Stimulated activated naive B cell treated with anti-CD40 and anti-IgM and Interleukin-4, amounts not matched to agents 10 μg/mL and 1 μg/mL and 100 μg/mL, for 72 hours (primary cell): ENCODE measurements at regions not wholly inside any gene's neighbourhood (a gene's known extent, or its start where the extent isn't known, plus 50 kb on each side); places are given as distances from the start of the nearest gene placed in this dataset.

Source experiments
- ATAC-seq, 2 donors: fragments of 150-1000 bp; cut with Tn5 transposase; replicated peaks; 2 replicates each; pipeline ENCODE4 v1.10.0; 2021; ENCODE audit warnings: moderate library complexity in 1 of 2
- DNase-seq: peaks from one replicate; pipeline ENCODE4 v3.0.0; 2021
- H3K27ac Mint-ChIP-seq: one replicate; pipeline ENCODE4 v1.8.0; 2022; ENCODE audit warnings: mild to moderate bottlenecking, mixed read lengths
- H3K27me3 Mint-ChIP-seq, 2 donors: one replicate each; pipeline ENCODE4 v1.8.0; 2022; ENCODE audit warnings: mixed read lengths in 2 of 2
- H3K36me3 Mint-ChIP-seq, 2 donors: one replicate each; pipeline ENCODE4 v1.8.0; 2022; ENCODE audit warnings: mixed read lengths in 2 of 2, mild to moderate bottlenecking in 1 of 2
- H3K4me1 Mint-ChIP-seq, 2 donors: one replicate each; pipeline ENCODE4 v1.8.0; 2022; ENCODE audit warnings: mixed read lengths in 2 of 2, mild to moderate bottlenecking in 1 of 2
- H3K4me3 Mint-ChIP-seq, 2 donors: one replicate each; pipeline ENCODE4 v1.8.0; 2022; ENCODE audit warnings: mild to moderate bottlenecking in 2 of 2, mixed read lengths in 2 of 2, moderate library complexity in 1 of 2
- H3K9me3 Mint-ChIP-seq, 2 donors: one replicate each; pipeline ENCODE4 v1.8.0; 2022; ENCODE audit warnings: mixed read lengths in 2 of 2, mild to moderate bottlenecking in 1 of 2

- H3K27me3 Mint-ChIP-seq = peaks cover 0 to 5% of the 10 kb centered on the region in 2 donors
- H3K4me1 Mint-ChIP-seq = no peaks in the 10 kb centered on the region
- H3K27ac Mint-ChIP-seq = no peak overlapping the region
- H3K9me3 Mint-ChIP-seq = peaks cover 0 to 5% of the 10 kb centered on the region in 2 donors
- ATAC-seq (no peak), DNase-seq (no peak)
- H3K36me3 Mint-ChIP-seq = no peaks in the 10 kb centered on the region
- H3K4me3 Mint-ChIP-seq = no peak overlapping the region
These were observed 207.7 kb upstream of the CTAGE1 start for GRCh38 chr18:22625406-22625805.

- Mint-ChIP-seq H3K4me3 (no peak overlapping the region), H3K27ac (no peak overlapping the region), H3K4me1 (no peaks in the 10 kb centered on the region), H3K27me3 (peaks cover 0 to 5% of the 10 kb centered on the region in 2 donors), H3K36me3 (no peaks in the 10 kb centered on the region), H3K9me3 (peaks cover 0 to 4% of the 10 kb centered on the region in 2 donors)
- DNase-seq (no peak), ATAC-seq (no peak)
These were observed 209.1 kb upstream of the CTAGE1 start for GRCh38 chr18:22626771-22627170.

GRCh38 chr18:22627506-22627905 is 209.8 kb upstream of the CTAGE1 start:
- Mint-ChIP-seq H3K27me3 (peaks cover 0 to 5% of the 10 kb centered on the region in 2 donors), H3K4me1 (no peaks in the 10 kb centered on the region), H3K36me3 (no peaks in the 10 kb centered on the region), H3K4me3 (no peak overlapping the region), H3K9me3 (peaks cover 0 to 4% of the 10 kb centered on the region in 2 donors), H3K27ac (no peak overlapping the region)
- DNase-seq (no peak), ATAC-seq (no peak)

- DNase-seq (no peak), ATAC-seq (no peak)
- Mint-ChIP-seq H3K4me1 (no peaks in the 10 kb centered on the region), H3K4me3 (no peak overlapping the region), H3K27ac (no peak overlapping the region), H3K36me3 (no peaks in the 10 kb centered on the region), H3K9me3 (peaks cover 0 to 4% of the 10 kb centered on the region in 2 donors), H3K27me3 (peaks cover 0 to 5% of the 10 kb centered on the region in 2 donors)
These were observed 211.2 kb upstream of the CTAGE1 start for GRCh38 chr18:22628795-22629510.

- Mint-ChIP-seq H3K9me3 (peaks cover 2 to 7% of the 10 kb centered on the region in 2 donors), H3K27me3 (peaks cover 0 to 5% of the 10 kb centered on the region in 2 donors), H3K27ac (no peak overlapping the region), H3K4me3 (no peak overlapping the region), H3K4me1 (no peaks in the 10 kb centered on the region), H3K36me3 (no peaks in the 10 kb centered on the region)
- no peak for ATAC-seq
- DNase-seq = no peak
These were observed 213.3 kb upstream of the CTAGE1 start for GRCh38 chr18:22630980-22631379.

- Mint-ChIP-seq H3K4me1 (no peaks in the 10 kb centered on the region), H3K27me3 (peaks cover 0 to 5% of the 10 kb centered on the region in 2 donors), H3K4me3 (no peak overlapping the region), H3K27ac (no peak overlapping the region), H3K36me3 (no peaks in the 10 kb centered on the region), H3K9me3 (peaks cover 4 to 10% of the 10 kb centered on the region in 2 donors)
- ATAC-seq = no peak
- DNase-seq = no peak
These were observed 214.5 kb upstream of the CTAGE1 start for GRCh38 chr18:22632191-22632590.

- ATAC-seq = no peak
- peaks cover 12% of the 10 kb centered on the region in 2 donors for H3K9me3 Mint-ChIP-seq
- no peak overlapping the region for H3K27ac Mint-ChIP-seq
- no peaks in the 10 kb centered on the region for H3K4me1 Mint-ChIP-seq
- H3K4me3 Mint-ChIP-seq = no peak overlapping the region
- H3K27me3 Mint-ChIP-seq = no peaks in the 10 kb centered on the region
- no peaks in the 10 kb centered on the region for H3K36me3 Mint-ChIP-seq
- no peak for DNase-seq
These were observed 216.7 kb upstream of the CTAGE1 start for GRCh38 chr18:22634464-22634863.

GRCh38 chr18:22637787-22638186 is 220.1 kb upstream of the CTAGE1 start:
- ATAC-seq = no peak
- Mint-ChIP-seq H3K27ac (no peak overlapping the region), H3K4me1 (no peaks in the 10 kb centered on the region), H3K4me3 (no peak overlapping the region), H3K9me3 (peaks cover 12% of the 10 kb centered on the region in 2 donors), H3K27me3 (no peaks in the 10 kb centered on the region), H3K36me3 (no peaks in the 10 kb centered on the region)
- no peak for DNase-seq

- Mint-ChIP-seq H3K27ac (no peak overlapping the region), H3K27me3 (no peaks in the 10 kb centered on the region), H3K4me3 (no peak overlapping the region), H3K9me3 (peaks cover 12% of the 10 kb centered on the region in 2 donors), H3K4me1 (no peaks in the 10 kb centered on the region), H3K36me3 (no peaks in the 10 kb centered on the region)
- no peak for ATAC-seq
- no peak for DNase-seq
These were observed 221.3 kb upstream of the CTAGE1 start for GRCh38 chr18:22639026-22639463.

GRCh38 chr18:22639561-22639960 is 221.8 kb upstream of the CTAGE1 start:
- no peak overlapping the region for H3K27ac Mint-ChIP-seq
- DNase-seq (no peak), ATAC-seq (no peak)
- no peaks in the 10 kb centered on the region for H3K36me3 Mint-ChIP-seq
- H3K4me1 Mint-ChIP-seq = no peaks in the 10 kb centered on the region
- H3K9me3 Mint-ChIP-seq = peaks cover 11 to 12% of the 10 kb centered on the region in 2 donors
- no peaks in the 10 kb centered on the region for H3K27me3 Mint-ChIP-seq
- no peak overlapping the region for H3K4me3 Mint-ChIP-seq

- Mint-ChIP-seq H3K27me3 (no peaks in the 10 kb centered on the region), H3K4me1 (no peaks in the 10 kb centered on the region), H3K9me3 (peaks cover 12% of the 10 kb centered on the region in 2 donors), H3K4me3 (no peak overlapping the region), H3K27ac (no peak overlapping the region), H3K36me3 (no peaks in the 10 kb centered on the region)
- ATAC-seq (no peak), DNase-seq (no peak)
These were observed 222.6 kb upstream of the CTAGE1 start for GRCh38 chr18:22640281-22640842.

GRCh38 chr18:22641958-22642357 is 224.2 kb upstream of the CTAGE1 start:
- no peaks in the 10 kb centered on the region for H3K36me3 Mint-ChIP-seq
- ATAC-seq (no peak), DNase-seq (no peak)
- H3K27me3 Mint-ChIP-seq = no peaks in the 10 kb centered on the region
- H3K4me3 Mint-ChIP-seq = no peak overlapping the region
- no peak overlapping the region for H3K27ac Mint-ChIP-seq
- H3K9me3 Mint-ChIP-seq = peaks cover 8% of the 10 kb centered on the region in 2 donors
- H3K4me1 Mint-ChIP-seq = no peaks in the 10 kb centered on the region

GRCh38 chr18:22643731-22644130 is 226.0 kb upstream of the CTAGE1 start:
- Mint-ChIP-seq H3K4me1 (no peaks in the 10 kb centered on the region), H3K27ac (no peak overlapping the region), H3K9me3 (peaks cover 4 to 5% of the 10 kb centered on the region in 2 donors), H3K27me3 (no peaks in the 10 kb centered on the region), H3K4me3 (no peak overlapping the region), H3K36me3 (no peaks in the 10 kb centered on the region)
- no peak for ATAC-seq
- no peak for DNase-seq

- peaks cover 0 to 2% of the 10 kb centered on the region in 2 donors for H3K36me3 Mint-ChIP-seq
- no peaks in the 10 kb centered on the region for H3K4me1 Mint-ChIP-seq
- no peaks in the 10 kb centered on the region for H3K27me3 Mint-ChIP-seq
- H3K9me3 Mint-ChIP-seq = peaks cover 4% of the 10 kb centered on the region in 2 donors
- H3K27ac Mint-ChIP-seq = no peak overlapping the region
- DNase-seq = no peak
- no peak overlapping the region for H3K4me3 Mint-ChIP-seq
- no peak for ATAC-seq
These were observed 232.5 kb upstream of the CTAGE1 start for GRCh38 chr18:22650247-22650646.

- DNase-seq (no peak), ATAC-seq (no peak)
- Mint-ChIP-seq H3K27me3 (no peaks in the 10 kb centered on the region), H3K4me1 (no peaks in the 10 kb centered on the region), H3K27ac (no peak overlapping the region), H3K4me3 (no peak overlapping the region), H3K9me3 (peaks cover 18 to 22% of the 10 kb centered on the region in 2 donors), H3K36me3 (peaks cover 3 to 4% of the 10 kb centered on the region in 2 donors)
These were observed 239.9 kb upstream of the CTAGE1 start for GRCh38 chr18:22657619-22658018.
